HG02571 (cell line): ENCODE measurements at regions not wholly inside any gene's neighbourhood (a gene's known extent, or its start where the extent isn't known, plus 50 kb on each side); places are given as distances from the start of the nearest gene placed in this dataset.

ENCODE experiments used
- ATAC-seq: cut with Tn5 transposase; IDR thresholded peaks from one replicate; pipeline ENCODE4 v1.9.1; 2021; ENCODE audit warnings: mild to moderate bottlenecking, moderate library complexity; ENCODE audit not compliant: unreplicated experiment

DNA sequence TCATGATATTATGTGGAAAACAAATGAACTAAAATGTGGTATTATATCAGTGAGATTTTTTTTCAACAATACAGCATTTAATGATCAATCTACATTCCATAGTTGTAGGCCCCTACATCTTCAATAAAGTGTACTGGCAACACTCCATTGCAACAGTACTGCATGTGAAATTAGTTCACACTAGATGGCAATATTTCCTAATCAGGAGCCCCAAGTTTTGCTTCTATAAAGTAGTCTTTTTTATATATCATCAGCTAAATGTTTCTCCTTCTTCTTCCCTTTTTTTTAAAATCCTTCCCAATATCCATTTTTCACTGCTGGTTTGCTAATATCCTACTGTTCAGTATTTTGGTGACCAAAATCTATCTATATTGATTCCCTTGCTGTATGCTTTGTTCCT is 528.3 kb upstream of the ATXN8OS start:
- ATAC-seq: no peak

GRCh38 chr13:69571606-69572323 is 535.9 kb upstream of the ATXN8OS start:
- ATAC-seq: no peak

DNA sequence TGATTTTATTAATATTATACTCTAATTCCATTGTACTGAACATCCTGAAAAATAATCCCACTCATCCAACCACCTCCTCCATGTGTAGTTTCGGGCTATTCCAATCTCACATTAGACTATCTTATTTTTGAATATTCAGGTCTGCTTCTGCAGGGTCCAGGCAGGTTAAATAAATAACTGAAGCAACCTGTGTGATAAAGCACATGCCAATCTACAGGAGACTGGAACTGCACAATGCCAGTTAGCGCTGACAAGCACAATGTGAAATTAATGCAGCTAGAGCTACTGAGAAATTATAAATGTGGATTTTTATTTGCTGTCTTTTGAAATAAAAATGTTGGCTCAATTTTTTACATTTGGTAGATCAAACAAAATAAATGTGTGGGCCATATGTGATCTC is 540.1 kb upstream of the ATXN8OS start:
- no peak for ATAC-seq

DNA sequence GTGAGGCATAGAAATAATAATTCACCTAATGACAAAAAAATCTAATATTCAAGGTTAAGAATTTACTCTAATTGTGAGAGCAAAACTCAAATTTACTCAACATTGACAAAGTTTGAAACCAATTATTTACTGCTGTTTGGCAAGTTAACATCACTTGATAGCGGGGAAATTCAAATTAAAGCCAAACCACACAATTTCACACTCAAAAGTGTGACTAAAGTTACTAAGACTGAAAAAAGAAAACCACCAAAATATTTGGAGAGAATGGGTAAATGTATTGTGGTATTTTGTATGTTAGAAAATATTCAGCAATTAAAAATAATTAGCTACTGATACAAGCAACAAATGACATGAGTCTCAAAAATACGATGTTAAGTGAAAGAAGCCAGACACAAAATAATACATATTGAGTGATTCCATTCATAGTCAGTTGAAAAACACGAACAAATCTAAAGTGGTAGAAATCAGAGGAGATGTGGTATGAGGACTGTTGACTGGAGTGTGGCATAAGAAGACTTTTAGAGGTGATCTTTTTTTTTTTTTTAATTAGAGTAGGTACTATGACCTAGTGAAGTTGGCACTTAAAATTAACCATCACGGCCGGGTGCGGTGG is 541.4 kb upstream of the ATXN8OS start:
- ATAC-seq: no peak

DNA sequence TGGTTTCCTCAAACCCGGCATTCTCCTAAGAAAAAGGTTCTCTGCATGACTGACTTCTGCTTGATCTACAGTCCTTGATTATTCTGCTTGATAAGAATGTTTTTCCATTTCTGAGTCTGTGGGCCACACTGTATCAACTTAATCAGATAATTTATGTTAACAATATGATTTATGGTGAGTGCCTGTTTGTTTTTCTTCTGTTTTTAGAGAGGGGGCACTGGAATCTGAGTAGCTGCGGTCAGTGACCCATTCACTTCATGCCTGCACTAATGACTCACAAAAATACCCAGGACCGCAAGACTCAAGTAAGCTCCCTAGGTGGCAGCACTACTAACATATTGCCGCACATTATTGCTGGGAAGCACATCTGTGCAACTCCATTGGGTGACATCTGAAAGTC is 542.3 kb upstream of the ATXN8OS start:
- ATAC-seq: peak; percentile 87

DNA sequence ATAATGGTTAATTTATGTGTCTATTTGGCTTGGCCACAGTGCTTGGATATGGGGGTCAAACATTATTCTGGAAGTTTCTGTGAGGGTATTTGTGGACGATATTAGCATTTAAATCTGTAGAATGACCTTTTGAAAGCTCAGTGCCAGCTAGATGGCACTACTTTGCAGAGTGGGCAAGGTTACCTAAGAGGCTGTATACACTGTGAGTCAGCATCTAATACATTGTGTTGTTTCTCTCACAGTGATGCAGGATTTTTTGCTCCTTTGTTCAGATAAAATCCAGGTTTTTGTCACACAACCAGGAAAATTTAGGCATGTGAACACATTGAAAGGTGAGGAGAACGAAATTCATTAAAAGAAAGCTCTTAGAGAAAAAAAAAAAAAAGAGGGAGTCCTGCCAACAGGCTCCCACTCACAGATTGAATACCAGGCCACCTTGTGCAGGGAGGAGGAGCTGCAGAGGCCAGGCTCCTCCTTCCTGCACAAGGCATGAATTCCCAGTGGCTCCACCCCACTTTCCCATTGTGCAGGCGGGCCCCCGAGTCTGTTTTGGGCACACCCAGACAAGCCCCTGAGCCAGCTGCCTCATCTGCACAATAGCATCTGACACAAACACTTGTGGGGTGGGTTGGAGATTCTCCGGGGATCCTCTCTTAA is 551.0 kb upstream of the ATXN8OS start:
- no peak for ATAC-seq

- no peak for ATAC-seq
These were observed 553.6 kb upstream of the ATXN8OS start for GRCh38 chr13:69553976-69554375.

GRCh38 chr13:69551193-69551592 is 556.4 kb upstream of the ATXN8OS start:
- ATAC-seq: no peak

GRCh38 chr13:69547780-69548179 is 559.8 kb upstream of the ATXN8OS start:
- ATAC-seq: no peak

DNA sequence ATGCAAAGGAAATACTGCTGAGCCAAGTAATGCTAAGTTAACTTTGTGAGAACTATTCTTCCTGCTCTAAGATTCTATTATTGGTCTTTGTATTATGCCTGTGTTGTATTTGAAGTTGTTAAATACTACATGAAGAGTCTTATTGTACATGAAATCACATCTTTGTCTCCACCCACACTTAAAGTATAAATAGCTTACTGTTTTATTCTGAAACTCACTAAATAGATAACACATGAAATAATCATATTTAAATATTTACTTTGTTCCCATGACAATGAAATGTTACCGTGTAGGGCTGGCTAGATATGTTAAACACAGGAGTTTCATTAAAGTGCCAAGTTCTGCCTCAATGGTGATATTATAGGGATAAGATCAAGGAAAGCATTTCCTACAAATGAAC is 562.1 kb upstream of the ATXN8OS start:
- ATAC-seq: no peak

DNA sequence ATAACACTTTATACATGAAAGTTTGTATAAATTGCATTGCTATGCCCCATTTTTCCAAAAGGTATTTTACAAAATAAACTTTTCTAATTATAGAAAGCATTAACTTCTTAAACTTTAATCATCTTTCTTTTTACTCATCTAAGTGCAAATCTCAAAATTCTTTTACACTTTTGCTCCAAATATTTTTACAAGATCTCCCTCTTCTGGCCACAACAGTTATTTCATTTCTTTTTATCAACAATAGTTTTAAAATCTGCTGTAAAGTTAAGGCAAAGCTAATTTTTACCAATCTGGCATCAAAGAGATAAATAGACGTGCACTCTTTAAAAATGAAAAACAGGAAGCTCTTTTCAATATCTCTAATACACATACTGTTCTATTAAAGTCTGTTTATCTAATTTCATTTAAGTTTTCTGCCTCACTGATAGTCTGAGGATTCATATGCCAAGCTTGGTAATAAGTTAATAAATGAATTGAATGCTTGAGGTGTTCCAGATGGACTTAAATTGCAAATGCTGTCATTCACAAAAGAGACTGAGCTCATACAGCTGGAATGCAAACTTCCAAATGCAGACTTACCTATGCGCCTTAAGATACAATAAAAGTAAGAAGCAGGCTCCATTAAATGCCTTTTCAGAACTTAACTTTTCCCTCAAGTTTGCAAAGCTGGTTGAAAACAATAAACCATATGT is 583.0 kb upstream of the ATXN8OS start:
- ATAC-seq: no peak

DNA sequence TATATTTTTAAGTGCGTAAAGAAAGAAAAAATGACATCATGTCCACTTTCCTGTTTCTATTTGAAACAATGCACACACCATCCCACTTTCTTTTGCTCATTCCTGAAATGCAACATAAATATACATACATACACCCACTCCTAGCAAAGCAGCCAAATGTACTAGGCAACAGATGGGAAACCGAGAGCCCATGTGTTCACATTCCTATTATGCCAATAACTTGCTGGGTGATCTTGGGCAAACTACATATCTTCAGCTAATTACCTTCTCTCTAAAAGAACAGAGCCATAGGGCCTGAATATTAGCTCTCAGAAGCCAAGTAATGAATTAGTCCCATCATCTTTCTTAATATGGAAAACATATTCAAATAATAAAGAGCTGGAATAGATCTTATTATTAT is 610.6 kb upstream of the ATXN8OS start:
- ATAC-seq: no peak

GRCh38 chr13:69495096-69495495 is 612.5 kb upstream of the ATXN8OS start:
- no peak for ATAC-seq

GRCh38 chr13:69487576-69487975 is 620.0 kb upstream of the ATXN8OS start:
- no peak for ATAC-seq

- no peak for ATAC-seq
These were observed 621.5 kb upstream of the ATXN8OS start for GRCh38 chr13:69485991-69486592.

DNA sequence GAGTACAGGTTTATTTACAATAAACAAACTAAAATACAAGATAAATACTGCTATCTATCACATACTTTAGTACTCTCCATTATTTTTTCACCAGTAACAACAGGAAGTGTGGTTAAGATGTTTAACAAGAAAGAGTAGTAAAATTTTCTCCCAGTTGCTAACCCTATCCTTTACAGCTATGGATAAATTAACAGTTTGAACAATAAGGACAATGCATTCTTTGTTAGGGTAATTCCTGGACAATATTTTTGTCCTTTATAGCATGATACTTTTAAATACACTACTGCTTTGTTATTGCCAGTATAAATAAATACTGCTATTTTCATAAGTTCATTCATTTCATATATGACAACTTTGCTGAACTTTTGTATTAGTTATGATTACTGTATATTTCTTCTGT is 630.2 kb upstream of the ATXN8OS start:
- no peak for ATAC-seq

DNA sequence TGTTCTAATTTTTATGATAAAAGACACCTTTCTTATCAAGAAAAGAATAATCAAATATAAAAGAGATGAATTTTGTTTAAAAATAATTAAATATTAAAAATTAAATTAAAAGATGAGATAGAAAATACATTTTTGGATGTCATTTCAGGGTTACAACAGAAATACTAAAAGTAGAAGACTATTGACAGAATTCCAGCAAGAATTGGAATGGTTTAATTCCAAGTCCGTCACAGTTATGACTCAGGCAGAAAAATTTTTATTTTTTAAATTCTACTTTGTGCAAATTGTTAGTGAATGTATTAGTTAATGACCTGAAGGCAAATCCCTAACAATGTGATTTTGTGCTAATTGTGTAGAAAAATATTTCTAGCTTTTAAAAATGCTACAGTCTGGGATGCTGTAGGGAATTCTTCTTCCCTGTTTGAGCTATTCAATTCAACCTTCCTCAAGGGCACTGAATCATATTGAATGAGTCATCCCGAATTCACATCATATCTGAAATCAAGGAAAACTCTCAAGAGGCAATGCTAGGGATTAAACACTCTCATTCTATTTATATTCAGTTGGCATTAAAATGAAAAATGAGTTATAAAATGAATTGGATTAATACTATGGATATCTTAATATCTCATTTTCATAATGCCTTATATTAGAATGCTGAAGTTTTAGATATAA is 633.5 kb upstream of the ATXN8OS start:
- ATAC-seq: no peak

DNA sequence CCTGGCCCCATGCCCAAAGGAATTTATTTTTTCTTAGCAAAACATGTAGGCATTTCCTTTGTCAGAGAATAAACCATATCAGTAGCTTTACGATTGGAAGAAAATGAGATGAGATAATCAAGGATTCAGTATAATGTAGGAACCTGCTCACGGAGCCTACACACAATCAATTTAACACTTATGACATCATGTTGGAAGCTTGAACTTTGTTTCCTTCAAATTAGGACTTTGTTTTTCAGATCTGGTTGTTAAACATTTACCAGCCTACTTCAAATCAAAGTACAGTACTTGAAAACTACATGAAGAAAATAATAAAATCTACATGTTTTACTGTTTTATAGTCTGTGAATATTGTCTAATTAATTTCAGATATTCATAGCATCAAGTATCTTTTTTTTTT is 639.0 kb upstream of the ATXN8OS start:
- ATAC-seq: no peak

DNA sequence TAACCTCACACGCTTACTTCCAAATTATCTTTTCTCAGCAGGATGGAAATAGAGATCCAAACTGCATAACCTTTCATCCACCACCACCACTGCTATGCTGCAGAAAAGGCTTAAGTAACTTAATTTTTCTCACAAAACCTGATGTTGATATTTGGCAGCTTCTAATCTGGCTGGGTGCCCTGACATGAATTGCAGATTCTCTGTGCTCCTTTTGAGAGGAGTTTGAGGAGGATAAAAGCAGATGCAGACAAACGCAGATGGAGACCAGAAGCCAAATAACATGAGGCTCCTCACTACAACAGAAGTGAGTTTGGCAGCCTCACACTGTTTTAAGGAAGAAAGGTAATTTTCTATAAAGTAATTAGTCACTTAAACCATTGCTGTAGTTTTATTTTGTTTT is 646.2 kb upstream of the ATXN8OS start:
- ATAC-seq: no peak

DNA sequence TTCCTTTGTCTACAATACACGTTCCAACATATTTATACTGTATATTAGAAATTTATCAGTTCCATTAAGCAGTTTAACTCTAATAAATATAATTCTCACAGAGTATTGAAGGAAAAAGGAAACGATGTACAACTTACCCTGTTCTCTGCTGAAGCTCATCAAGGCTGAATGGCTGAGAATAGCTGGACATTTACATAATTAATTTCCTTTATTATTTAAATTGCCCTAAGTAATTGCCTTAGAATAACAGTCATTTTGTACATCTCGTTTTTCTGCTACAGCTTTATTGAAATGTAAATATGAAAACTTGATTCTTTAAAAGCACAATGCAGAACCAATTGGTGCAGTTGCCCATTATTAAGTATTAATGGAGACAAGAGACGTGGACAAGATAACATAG is 648.3 kb upstream of the ATXN8OS start:
- ATAC-seq: no peak

DNA sequence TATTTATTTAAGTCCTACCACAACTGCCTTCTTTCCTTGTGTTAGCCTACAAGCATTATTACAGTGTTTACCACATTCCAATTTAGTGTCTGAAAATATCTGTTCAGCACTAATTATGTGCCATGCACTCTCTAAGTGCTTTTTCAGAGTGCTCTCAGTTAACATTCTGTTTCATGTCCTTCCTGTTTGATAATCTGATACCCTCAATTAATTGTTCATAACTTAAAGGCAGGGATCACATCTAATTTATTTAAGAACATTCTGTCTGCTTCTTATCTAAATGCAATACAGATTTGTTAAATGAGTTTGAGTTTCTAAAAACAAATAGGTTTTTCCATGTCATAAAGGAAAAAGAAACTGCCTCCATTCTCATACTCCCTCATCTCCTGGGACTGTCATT is 649.6 kb upstream of the ATXN8OS start:
- no peak for ATAC-seq
